Activated gamma-delta T cell treated with Interleukin-2 at 50 U/mL for 16 hours (primary cell): ENCODE measurements at regions not wholly inside any gene's neighbourhood (a gene's known extent, or its start where the extent isn't known, plus 50 kb on each side); places are given as distances from the start of the nearest gene placed in this dataset.

Source experiments
- DNase-seq: peaks from one replicate; pipeline ENCODE4 v3.0.0-alpha.2; 2020

- DNase-seq: no peak
Observed at GRCh38 chr13:70874636-70875035, 766.4 kb upstream of the KLHL1 start.

- DNase-seq: no peak
Observed at GRCh38 chr13:70864731-70865130, 756.5 kb upstream of the KLHL1 start.

GRCh38 chr13:70856711-70857110 lies 748.5 kb upstream of the KLHL1 start:
- no peak for DNase-seq

- no peak for DNase-seq
Observed at GRCh38 chr13:70856025-70856424, 747.8 kb upstream of the KLHL1 start.

GRCh38 chr13:70849222-70849621 lies 741.0 kb upstream of the KLHL1 start:
- DNase-seq: no peak

- no peak for DNase-seq
Observed at GRCh38 chr13:70844391-70845108, 736.3 kb upstream of the KLHL1 start.

GRCh38 chr13:70842062-70842644 lies 733.9 kb upstream of the KLHL1 start:
- no peak for DNase-seq

GRCh38 chr13:70841240-70842061 lies 733.2 kb upstream of the KLHL1 start:
- no peak for DNase-seq

- DNase-seq: no peak
Observed at GRCh38 chr13:70835371-70835770, 727.1 kb upstream of the KLHL1 start.

GRCh38 chr13:70829748-70830147 lies 721.5 kb upstream of the KLHL1 start:
- DNase-seq: no peak

- DNase-seq: no peak
Observed at GRCh38 chr13:70817576-70817975, 709.3 kb upstream of the KLHL1 start.

- DNase-seq: no peak
Observed at GRCh38 chr13:70816853-70817252, 708.6 kb upstream of the KLHL1 start.

GRCh38 chr13:70814684-70815083 lies 706.4 kb upstream of the KLHL1 start:
- no peak for DNase-seq

GRCh38 chr13:70812481-70812880 lies 704.2 kb upstream of the KLHL1 start:
- DNase-seq: no peak

GRCh38 chr13:70809588-70809987 lies 701.3 kb upstream of the KLHL1 start:
- DNase-seq: no peak

- no peak for DNase-seq
Observed at GRCh38 chr13:70798385-70798784, 690.1 kb upstream of the KLHL1 start.

- DNase-seq: no peak
Observed at GRCh38 chr13:70795484-70795883, 687.2 kb upstream of the KLHL1 start.

GRCh38 chr13:70792121-70792520 lies 683.9 kb upstream of the KLHL1 start:
- DNase-seq: no peak

GRCh38 chr13:70789751-70790150 lies 681.5 kb upstream of the KLHL1 start:
- DNase-seq: no peak

GRCh38 chr13:70788074-70788473 lies 679.8 kb upstream of the KLHL1 start:
- no peak for DNase-seq

GRCh38 chr13:70784207-70784989 lies 676.1 kb upstream of the KLHL1 start:
- DNase-seq: no peak

- no peak for DNase-seq
Observed at GRCh38 chr13:70769817-70770216, 661.6 kb upstream of the KLHL1 start.

- DNase-seq: no peak
Observed at GRCh38 chr13:70758932-70759331, 650.7 kb upstream of the KLHL1 start.
